Endodermal cell (in vitro differentiated cells): ENCODE measurements at regions not wholly inside any gene's neighbourhood (a gene's known extent, or its start where the extent isn't known, plus 50 kb on each side); places are given as distances from the start of the nearest gene placed in this dataset.

Experiments
- DNase-seq: peaks from one replicate; pipeline ENCODE4 v3.0.0-alpha.2; 2017
- H3K27ac ChIP-seq: 2 replicates; pipeline ENCODE4 v1.5.1; 2013; ENCODE audit warnings: mild to moderate bottlenecking, low read depth, low read length, moderate library complexity
- H3K27me3 ChIP-seq: 2 replicates; pipeline ENCODE4 v1.6.1; 2013; ENCODE audit warnings: mild to moderate bottlenecking, low read length, moderate library complexity; ENCODE audit not compliant: insufficient read depth, control insufficient read depth, poor library complexity, severe bottlenecking
- H3K36me3 ChIP-seq: 2 replicates; pipeline ENCODE4 v1.7.0; 2013; ENCODE audit warnings: mild to moderate bottlenecking, low read length, moderate library complexity; ENCODE audit not compliant: control insufficient read depth, insufficient read depth
- H3K4me1 ChIP-seq: one replicate; pipeline ENCODE4 v1.7.0; 2013; ENCODE audit warnings: low read length; ENCODE audit not compliant: control insufficient read depth, insufficient read depth
- H3K4me3 ChIP-seq: 2 replicates; pipeline ENCODE4 v1.5.1; 2013; ENCODE audit warnings: mild to moderate bottlenecking, low read length, moderate library complexity
- H3K9ac ChIP-seq: 2 replicates; pipeline ENCODE4 v1.6.1; 2013; ENCODE audit warnings: mild to moderate bottlenecking, low read length, moderate library complexity; ENCODE audit not compliant: poor library complexity, severe bottlenecking; ENCODE audit errors: extremely low read depth
- H3K9me3 ChIP-seq: 2 replicates; pipeline ENCODE4 v1.6.1; 2013; ENCODE audit warnings: mild to moderate bottlenecking, low read length, moderate library complexity; ENCODE audit not compliant: control insufficient read depth
- H3K27ac Mint-ChIP-seq: 2 replicates; pipeline ENCODE4 v1.8.0; 2020; ENCODE audit warnings: mixed read lengths
- H3K27me3 Mint-ChIP-seq: 2 replicates; pipeline ENCODE4 v1.8.0; 2021; ENCODE audit warnings: mild to moderate bottlenecking, mixed read lengths; ENCODE audit not compliant: insufficient read depth
- H3K36me3 Mint-ChIP-seq: 2 replicates; pipeline ENCODE4 v1.8.0; 2020; ENCODE audit warnings: low read depth, mixed read lengths
- H3K4me1 Mint-ChIP-seq: 2 replicates; pipeline ENCODE4 v1.8.0; 2020; ENCODE audit warnings: mixed read lengths
- H3K4me3 Mint-ChIP-seq: 2 replicates; pipeline ENCODE4 v1.8.0; 2020; ENCODE audit warnings: mild to moderate bottlenecking, moderate library complexity, mixed read lengths
- H3K9me3 Mint-ChIP-seq: 2 replicates; pipeline ENCODE4 v1.8.0; 2020; ENCODE audit warnings: mild to moderate bottlenecking, mixed read lengths
- CTCF ChIP-seq: fragments of 200-600 bp; sonication (generic); conservative IDR thresholded peaks from 2 replicates; pipeline ENCODE4 v1.5.0; 2021; ENCODE audit warnings: antibody characterized with exemption, mild to moderate bottlenecking
- WGBS, 2 experiments: methylation state at CpG; one replicate each; pipeline versions ENCODE4 v1.1.5 to v1.1.7; 2013; ENCODE audit warnings: missing lambda C conversion rate in 2 of 2, mixed read lengths in 1 of 2; ENCODE audit not compliant: insufficient coverage in 1 of 2, insufficient read length in 1 of 2; 5-methylcytosine and 5-hydroxymethylcytosine counted together

GRCh38 chr9:80931163-80931562 lies 758.2 kb downstream of the TLE1 start:
- WGBS, 2 experiments: 75 to 90% methylated on average over 2 to 3 of the region's 3 CpGs
- Mint-ChIP-seq H3K27me3 (no peaks in the 10 kb centered on the region), H3K4me1 (peaks cover 6% of the 10 kb centered on the region)

GRCh38 chr9:80928697-80929096 lies 760.6 kb downstream of the TLE1 start:
- H3K4me1 Mint-ChIP-seq: peaks cover 6% of the 10 kb centered on the region
- peaks cover 17% of the 10 kb centered on the region for H3K9me3 Mint-ChIP-seq
- no peaks in the 10 kb centered on the region for H3K27me3 Mint-ChIP-seq
- no peak for DNase-seq
- peaks cover 21% of the 10 kb centered on the region for H3K9me3 ChIP-seq
- H3K27ac ChIP-seq: no peak overlapping the region
- H3K36me3 Mint-ChIP-seq: peaks cover 16% of the 10 kb centered on the region
- H3K4me3 Mint-ChIP-seq: no peak overlapping the region
- H3K27ac Mint-ChIP-seq: no peak overlapping the region
- H3K9ac ChIP-seq: no peak overlapping the region
- no peak for TF ChIP-seq CTCF
- no peaks in the 10 kb centered on the region for H3K36me3 ChIP-seq
- H3K27me3 ChIP-seq: no peaks in the 10 kb centered on the region
- no peaks in the 10 kb centered on the region for H3K4me1 ChIP-seq
- no peak overlapping the region for H3K4me3 ChIP-seq

More at GRCh38 chr9:80931163-80931562, 758.2 kb downstream of the TLE1 start:
- Mint-ChIP-seq H3K36me3 (peaks cover 14% of the 10 kb centered on the region), H3K27ac (no peak overlapping the region), H3K4me3 (no peak overlapping the region), H3K9me3 (peaks cover 17% of the 10 kb centered on the region)
- H3K4me1 ChIP-seq: no peaks in the 10 kb centered on the region
- no peak for DNase-seq
- no peaks in the 10 kb centered on the region for H3K27me3 ChIP-seq
- H3K9me3 ChIP-seq: peaks cover 19% of the 10 kb centered on the region
- H3K27ac ChIP-seq: no peak overlapping the region
- no peak overlapping the region for H3K4me3 ChIP-seq
- no peak for TF ChIP-seq CTCF
- no peaks in the 10 kb centered on the region for H3K36me3 ChIP-seq
- H3K9ac ChIP-seq: no peak overlapping the region

- Mint-ChIP-seq H3K9me3 (peaks cover 27% of the 10 kb centered on the region), H3K27ac (no peak overlapping the region), H3K36me3 (peaks cover 30% of the 10 kb centered on the region), H3K4me1 (peaks cover 6% of the 10 kb centered on the region), H3K4me3 (no peak overlapping the region), H3K27me3 (no peaks in the 10 kb centered on the region)
- no peaks in the 10 kb centered on the region for H3K27me3 ChIP-seq
- H3K9ac ChIP-seq: no peak overlapping the region
- no peaks in the 10 kb centered on the region for H3K4me1 ChIP-seq
- 81 to 85% methylated on average over 2 to 3 of the region's 3 CpGs for WGBS, 2 experiments
- no peak for TF ChIP-seq CTCF
- no peak overlapping the region for H3K4me3 ChIP-seq
- no peak overlapping the region for H3K27ac ChIP-seq
- no peaks in the 10 kb centered on the region for H3K36me3 ChIP-seq
- peaks cover 24% of the 10 kb centered on the region for H3K9me3 ChIP-seq
- DNase-seq: no peak
These were observed 762.7 kb downstream of the TLE1 start for GRCh38 chr9:80926611-80927010.
